ENCODE measurements at regions not wholly inside any gene's neighbourhood (a gene's known extent, or its start where the extent isn't known, plus 50 kb on each side); places are given as distances from the start of the nearest gene placed in this dataset.
A peak's percentile ranks its signal among the peaks of the same experiment; 100 is the strongest.

- H3K27ac ChIP-seq: no peak overlapping the region
Measured at GRCh38 chr18:29007986-29008654, 831.2 kb upstream of the CDH2 start.

GRCh38 chr18:29004921-29005320, 828.0 kb upstream of the CDH2 start:
- no peak overlapping the region for H3K27ac ChIP-seq
- TF ChIP-seq ZFX (IDR thresholded peaks at IDR 0.05): no peak
- no peak for TF ChIP-seq CTCF (conservative IDR thresholded peaks at IDR 0.05)

More at GRCh38 chr18:29007986-29008654, 831.2 kb upstream of the CDH2 start:
- TF ChIP-seq ZFX (IDR thresholded peaks at IDR 0.05): no peak

- TF ChIP-seq CTCF (conservative IDR thresholded peaks at IDR 0.05) (no peak), ZFX (IDR thresholded peaks at IDR 0.05) (no peak)
- no peak overlapping the region for H3K27ac ChIP-seq
Measured at GRCh38 chr18:29003194-29003593, 826.3 kb upstream of the CDH2 start.

- no peak overlapping the region for H3K27ac ChIP-seq
Measured at GRCh38 chr18:29002747-29003146, 825.8 kb upstream of the CDH2 start.

GRCh38 chr18:28999726-29000125, 822.8 kb upstream of the CDH2 start:
- TF ChIP-seq CTCF (conservative IDR thresholded peaks at IDR 0.05): no peak
- no peak for TF ChIP-seq ZFX (IDR thresholded peaks at IDR 0.05)
- H3K27ac ChIP-seq: no peak overlapping the region

More at GRCh38 chr18:29002747-29003146, 825.8 kb upstream of the CDH2 start:
- TF ChIP-seq CTCF (conservative IDR thresholded peaks at IDR 0.05) (no peak), ZFX (IDR thresholded peaks at IDR 0.05) (no peak)

GRCh38 chr18:28995319-28995718, 818.4 kb upstream of the CDH2 start:
- H3K27ac ChIP-seq: no peak overlapping the region
- TF ChIP-seq CTCF (conservative IDR thresholded peaks at IDR 0.05): peak; percentile 8; the same call in 1 of the 2 replicates
- no peak for TF ChIP-seq ZFX (IDR thresholded peaks at IDR 0.05)

GRCh38 chr18:28984731-28985130, 807.8 kb upstream of the CDH2 start:
- H3K27ac ChIP-seq: no peak overlapping the region

More at GRCh38 chr18:28984731-28985130, 807.8 kb upstream of the CDH2 start:
- TF ChIP-seq CTCF (conservative IDR thresholded peaks at IDR 0.05): no peak
